IMR-90 (cell line): ENCODE measurements at regions not wholly inside any gene's neighbourhood (a gene's known extent, or its start where the extent isn't known, plus 50 kb on each side); places are given as distances from the start of the nearest gene placed in this dataset.
"Not testable (repeated sequence)": the region's sequence is repeated elsewhere in the genome, so short reads cannot be mapped to it uniquely, and the experiment has no call there.

Experiments
- ATAC-seq: fragments of 200-7000 bp; cut with Tn5 transposase; 2 replicates; pipeline ENCODE4 v1.9.1; 2020; ENCODE audit warnings: low read depth, mild to moderate bottlenecking, moderate library complexity
- BruUV-seq: library from RNA; stranded (reverse); fragments of 400-500 nt; replicated peaks from 2 replicates; lab custom pipeline; 2021; lab: Mats Ljungman, UMichigan
- CTCF ChIA-PET: fragments of 300-600 bp; formaldehyde crosslinking; extraction: SDS; loops from one replicate; lab custom pipeline; 2021; ENCODE audit warnings: antibody characterized with exemption; lab: Yijun Ruan, JAX
- POLR2A ChIA-PET: fragments of 300-600 bp; sonication (Branson Sonifier 250); formaldehyde crosslinking; loops from one replicate; lab custom pipeline; 2022; ENCODE audit warnings: antibody characterized with exemption; ENCODE audit not compliant: unreplicated experiment; lab: Charles Lee
- DNase-seq: peaks from one replicate; pipeline ENCODE4 v3.0.0; 2013
- H2AFZ ChIP-seq: replicated peaks from 2 replicates; pipeline ENCODE3; 2013; ENCODE audit warnings: low read length, mild to moderate bottlenecking; ENCODE audit not compliant: poor library complexity
- H2AK5ac ChIP-seq: 2 replicates; pipeline ENCODE4 v1.6.1; 2013; ENCODE audit warnings: low read depth, low read length, inconsistent platforms
- H2AK9ac ChIP-seq: replicated peaks from 2 replicates; pipeline ENCODE3; 2013; ENCODE audit warnings: mild to moderate bottlenecking, low read depth, low read length, moderate library complexity; ENCODE audit not compliant: poor library complexity
- H2BK120ac ChIP-seq: 2 replicates; pipeline ENCODE4 v1.6.1; 2013; ENCODE audit warnings: low read depth, low read length, inconsistent platforms
- H2BK15ac ChIP-seq: 3 replicates; pipeline ENCODE4 v1.6.1; 2013; ENCODE audit warnings: low read depth, low read length, inconsistent platforms
- H2BK20ac ChIP-seq: 2 replicates; pipeline ENCODE4 v1.6.1; 2013; ENCODE audit warnings: low read depth, mild to moderate bottlenecking, inconsistent platforms, low read length, moderate library complexity
- H2BK5ac ChIP-seq: 2 replicates; pipeline ENCODE4 v1.6.1; 2013; ENCODE audit warnings: mild to moderate bottlenecking, low read depth, low read length, inconsistent platforms; ENCODE audit not compliant: poor library complexity, severe bottlenecking
- H3K14ac ChIP-seq: replicated peaks from 2 replicates; pipeline ENCODE4 v1.6.1; 2013; ENCODE audit warnings: low read depth, low read length, inconsistent platforms
- H3K18ac ChIP-seq: 2 replicates; pipeline ENCODE4 v1.6.1; 2013; ENCODE audit warnings: low read depth, low read length, control low read depth
- H3K23ac ChIP-seq: 2 replicates; pipeline ENCODE4 v1.6.1; 2013; ENCODE audit warnings: low read depth, low read length, inconsistent platforms
- H3K27ac ChIP-seq: 2 replicates; pipeline ENCODE4 v1.5.1; 2013; ENCODE audit warnings: mild to moderate bottlenecking, control low read depth, low read length; ENCODE audit not compliant: insufficient read depth
- H3K27me3 ChIP-seq: 2 replicates; pipeline ENCODE4 v1.6.1; 2013; ENCODE audit warnings: low read length; ENCODE audit not compliant: control insufficient read depth, insufficient read depth
- H3K36me3 ChIP-seq: 2 replicates; pipeline ENCODE4 v1.6.1; 2013; ENCODE audit warnings: low read length, mixed read lengths; ENCODE audit not compliant: control insufficient read depth, insufficient read depth
- H3K4ac ChIP-seq: 2 replicates; pipeline ENCODE4 v1.6.1; 2013; ENCODE audit warnings: low read depth, low read length, inconsistent platforms
- H3K4me1 ChIP-seq: 2 replicates; pipeline ENCODE4 v1.6.1; 2013; ENCODE audit warnings: low read length, mixed read lengths; ENCODE audit not compliant: control insufficient read depth, insufficient read depth
- H3K4me2 ChIP-seq: 2 replicates; pipeline ENCODE4 v1.6.1; 2013; ENCODE audit warnings: low read depth, mild to moderate bottlenecking, control low read depth, low read length, moderate library complexity
- H3K4me3 ChIP-seq: 2 replicates; pipeline ENCODE4 v1.5.1; 2013; ENCODE audit warnings: low read depth, mild to moderate bottlenecking, control low read depth, low read length, moderate library complexity; ENCODE audit not compliant: insufficient read depth
- H3K56ac ChIP-seq: 2 replicates; pipeline ENCODE4 v1.6.1; 2013; ENCODE audit warnings: low read length, inconsistent platforms; ENCODE audit not compliant: insufficient read depth; ENCODE audit errors: extremely low read depth
- H3K79me1 ChIP-seq, 2 experiments: 2 replicates each; pipeline ENCODE4 v1.6.1; 2013; ENCODE audit warnings: low read length in 2 of 2, inconsistent platforms in 1 of 2, low read depth in 1 of 2
- H3K9ac ChIP-seq: 2 replicates; pipeline ENCODE4 v1.6.1; 2013; ENCODE audit warnings: low read depth, low read length, control low read depth
- H3K9me1 ChIP-seq: 2 replicates; pipeline ENCODE4 v1.6.1; 2013; ENCODE audit warnings: low read length, inconsistent platforms; ENCODE audit not compliant: insufficient read depth
- H3K9me3 ChIP-seq: 2 replicates; pipeline ENCODE4 v1.6.1; 2013; ENCODE audit warnings: low read length; ENCODE audit not compliant: control insufficient read depth, insufficient read depth
- H4K20me1 ChIP-seq: 2 replicates; pipeline ENCODE4 v1.6.1; 2013; ENCODE audit warnings: low read length, inconsistent platforms; ENCODE audit not compliant: insufficient read depth
- H4K5ac ChIP-seq: 2 replicates; pipeline ENCODE4 v1.6.1; 2013; ENCODE audit warnings: mild to moderate bottlenecking, low read depth, low read length, control low read depth
- H4K8ac ChIP-seq, 2 experiments: 2 replicates each; pipeline ENCODE4 v1.6.1; 2013; ENCODE audit warnings: low read depth in 2 of 2, low read length in 2 of 2, control low read depth in 1 of 2, inconsistent platforms in 1 of 2
- H4K91ac ChIP-seq: 2 replicates; pipeline ENCODE4 v1.6.1; 2013; ENCODE audit warnings: low read depth, low read length, inconsistent platforms; ENCODE audit not compliant: insufficient read depth
- WGBS, 2 experiments: methylation state at CpG; one replicate each; pipeline versions ENCODE4 v1.1.5 to v1.1.7; 2013; ENCODE audit warnings: missing lambda C conversion rate in 2 of 2; ENCODE audit not compliant: insufficient read length in 1 of 2; ENCODE audit errors: extremely low coverage in 2 of 2; 5-methylcytosine and 5-hydroxymethylcytosine counted together
- dilution Hi-C: fragments of 300-500 bp; cut with HindIII; formaldehyde crosslinking; loops from one replicate; pipeline ENCODE4 v1.14.3; 2018; ENCODE audit warnings: low sequenced_read_pairs; ENCODE audit not compliant: unreplicated experiment
- in situ Hi-C: fragments of 300-500 bp; cut with MboI; formaldehyde crosslinking; loops from 3 replicates; pipeline ENCODE4 v1.14.3; 2019; ENCODE audit warnings: low sequenced_read_pairs, inconsistent platforms, mixed read lengths
- intact Hi-C: fragments of 100-400 bp; cut with micrococcal nuclease; formaldehyde crosslinking; loops from 2 replicates; pipeline ENCODE4 v1.10.0; 2022

DNA sequence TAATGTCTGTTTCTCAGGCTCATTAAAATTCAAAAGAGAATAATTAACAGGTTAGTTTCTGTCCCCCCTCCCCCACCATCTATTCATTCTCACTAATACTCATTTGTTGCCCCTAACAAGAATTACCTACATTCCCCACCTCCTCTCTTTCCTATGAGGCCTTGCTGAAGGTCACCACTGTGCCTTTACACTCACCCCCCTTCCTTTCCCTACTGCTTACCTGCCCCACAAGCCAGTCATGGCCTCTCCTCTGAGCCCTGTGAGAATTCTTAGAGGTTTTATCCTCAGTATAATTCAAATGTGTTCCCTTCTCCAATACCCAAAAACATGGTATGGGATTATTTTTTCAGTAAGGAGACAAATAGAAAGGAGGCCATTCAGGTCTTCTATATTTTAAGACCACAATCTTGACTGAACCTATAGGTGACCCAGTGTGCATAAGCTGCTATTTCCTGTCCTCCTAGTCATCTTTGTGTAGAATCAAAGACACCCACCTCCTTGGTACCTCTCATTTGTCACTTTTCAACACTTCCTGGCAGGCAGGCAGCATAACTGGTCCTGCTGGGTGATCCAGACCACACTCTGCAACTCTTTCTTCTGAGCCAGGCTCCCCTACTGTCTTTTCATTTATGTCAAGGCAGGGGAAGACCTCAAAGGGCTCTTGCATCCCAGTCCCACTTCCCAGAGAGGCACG is 55.8 kb upstream of the PLGLB2 start:
- H3K27me3 ChIP-seq, H3K4ac ChIP-seq, H3K4me2 ChIP-seq, in situ Hi-C loops, DNase-seq, H2AK5ac ChIP-seq, H2BK20ac ChIP-seq, dilution Hi-C loops, intact Hi-C loops, H3K36me3 ChIP-seq, H3K4me1 ChIP-seq, H3K9me3 ChIP-seq, H3K27ac ChIP-seq, CTCF ChIA-PET, H3K79me1 ChIP-seq, H3K14ac ChIP-seq, H3K9me1 ChIP-seq, H2BK120ac ChIP-seq, H3K18ac ChIP-seq, H2AFZ ChIP-seq, H4K20me1 ChIP-seq, H4K91ac ChIP-seq, H2BK5ac ChIP-seq, BruUV-seq, H3K23ac ChIP-seq, H2BK15ac ChIP-seq, H3K9ac ChIP-seq, H3K4me3 ChIP-seq, H4K5ac ChIP-seq, H4K8ac ChIP-seq, POLR2A ChIA-PET, ATAC-seq, H3K56ac ChIP-seq, H2AK9ac ChIP-seq: not testable (repeated sequence)
- no CpG with 5 or more reads among the region's 1 CpG for WGBS, 2 experiments

DNA sequence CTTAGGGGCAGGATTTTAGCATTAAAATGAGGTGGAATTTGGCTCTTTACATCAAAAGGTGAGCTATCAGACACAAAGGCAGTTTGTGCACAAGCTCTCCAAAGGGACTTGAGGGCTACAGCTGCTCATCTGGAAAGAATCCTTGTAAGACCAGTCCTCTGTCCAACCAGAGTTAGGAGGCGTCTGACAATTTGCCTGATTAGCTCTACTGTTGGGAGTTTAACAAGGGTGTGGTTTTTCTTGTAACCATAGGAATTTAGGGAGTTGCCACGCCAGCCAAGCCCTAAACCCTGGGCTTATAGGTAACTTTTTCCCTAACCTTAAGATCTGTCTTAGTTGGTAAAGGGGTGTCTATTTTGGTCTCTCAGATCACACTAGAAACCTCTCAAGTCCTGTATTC is 55.0 kb upstream of the PLGLB2 start:
- H2AK5ac ChIP-seq, BruUV-seq, H3K4ac ChIP-seq, POLR2A ChIA-PET, H2BK15ac ChIP-seq, intact Hi-C loops, H2AK9ac ChIP-seq, H4K5ac ChIP-seq, H4K91ac ChIP-seq, H3K4me1 ChIP-seq, CTCF ChIA-PET, H3K9me3 ChIP-seq, H2BK5ac ChIP-seq, dilution Hi-C loops, H3K9me1 ChIP-seq, H2BK120ac ChIP-seq, H3K23ac ChIP-seq, H3K79me1 ChIP-seq, H3K4me3 ChIP-seq, DNase-seq, H3K27ac ChIP-seq, in situ Hi-C loops, H3K18ac ChIP-seq, H3K36me3 ChIP-seq, H4K20me1 ChIP-seq, H2AFZ ChIP-seq, H2BK20ac ChIP-seq, H3K9ac ChIP-seq, H3K27me3 ChIP-seq, H3K56ac ChIP-seq, H3K14ac ChIP-seq, H3K4me2 ChIP-seq, H4K8ac ChIP-seq, ATAC-seq: not testable (repeated sequence)
- no CpG with 5 or more reads among the region's 2 CpGs for WGBS, 2 experiments
